HCT116 (cell line): ENCODE measurements at regions not wholly inside any gene's neighbourhood (a gene's known extent, or its start where the extent isn't known, plus 50 kb on each side); places are given as distances from the start of the nearest gene placed in this dataset.

Source experiments
- ATF3 ChIP-seq: IDR thresholded peaks from 2 replicates; pipeline ENCODE4 v1.6.1; 2012
- CBX3 ChIP-seq: IDR thresholded peaks from 2 replicates; pipeline ENCODE4 v1.6.1; 2012; ENCODE audit warnings: low read depth
- CTCF ChIP-seq, 3 experiments: fragments of 200-600 bp in 1 of 3; sonication (generic) in 1 of 3; IDR thresholded peaks in 2 of 3; conservative IDR thresholded peaks in 1 of 3; 2 replicates each; pipeline ENCODE4 v1.5.1; 2012 to 2017; ENCODE audit warnings: low read depth in 2 of 3, low read length in 2 of 3, antibody characterized with exemption in 1 of 3, borderline replicate concordance in 1 of 3, control low read depth in 1 of 3, mild to moderate bottlenecking in 1 of 3, mixed read lengths in 1 of 3, mixed run types in 1 of 3, moderate library complexity in 1 of 3; ENCODE audit not compliant: insufficient read depth in 1 of 3
- EGR1 ChIP-seq: IDR thresholded peaks from 2 replicates; pipeline ENCODE4 v1.6.1; 2012; ENCODE audit warnings: low read depth
- ELF1 ChIP-seq: IDR thresholded peaks from 2 replicates; pipeline ENCODE4 v1.6.1; 2012; ENCODE audit warnings: low read depth, borderline replicate concordance
- EZH2 ChIP-seq: fragments of 200-600 bp; sonication (generic); IDR thresholded peaks from 2 replicates; pipeline ENCODE4 v1.6.1; 2017; ENCODE audit warnings: antibody characterized with exemption, mixed run types
- FOSL1 ChIP-seq: IDR thresholded peaks from 2 replicates; pipeline ENCODE4 v1.6.1; 2012; ENCODE audit warnings: low read depth
- JUND ChIP-seq: IDR thresholded peaks from 2 replicates; pipeline ENCODE4 v1.6.1; 2012
- POLR2A ChIP-seq: IDR thresholded peaks from 2 replicates; pipeline ENCODE4 v1.7.0; 2011; ENCODE audit warnings: borderline replicate concordance; ENCODE audit not compliant: insufficient read depth, insufficient read length; ENCODE audit errors: extremely low read depth
- POLR2AphosphoS5 ChIP-seq: IDR thresholded peaks from 2 replicates; pipeline ENCODE4 v1.6.1; 2011; ENCODE audit warnings: mild to moderate bottlenecking, low read depth, low read length, moderate library complexity
- RAD21 ChIP-seq: IDR thresholded peaks from 2 replicates; pipeline ENCODE4 v1.6.1; 2012; ENCODE audit warnings: low read depth, mild to moderate bottlenecking
- REST ChIP-seq: IDR thresholded peaks from 2 replicates; pipeline ENCODE4 v1.6.1; 2012; ENCODE audit warnings: low read depth
- SRF ChIP-seq: IDR thresholded peaks from 2 replicates; pipeline ENCODE4 v1.6.1; 2012; ENCODE audit warnings: low read depth

GRCh38 chr12:98360401-98360800 is 155.0 kb upstream of the TMPO start:
- TF ChIP-seq CTCF (IDR thresholded peaks at IDR 0.05 in 2 of 3, conservative IDR thresholded peaks at IDR 0.05 in 1 of 3; ENCODE audit: borderline replicate concordance in 1 of 3, insufficient read depth in 1 of 3, low read depth in 2 of 3, low read length in 2 of 3): no peak
- TF ChIP-seq RAD21: no peak
- TF ChIP-seq POLR2A: no peak
- TF ChIP-seq REST: no peak
- no peak for TF ChIP-seq POLR2AphosphoS5
- TF ChIP-seq SRF: no peak
- no peak for TF ChIP-seq EZH2
- TF ChIP-seq EGR1: no peak
- no peak for TF ChIP-seq ATF3
- TF ChIP-seq CBX3: no peak
- TF ChIP-seq ELF1: no peak
- no peak for TF ChIP-seq FOSL1
- TF ChIP-seq JUND: no peak
